ENCODE measurements at regions not wholly inside any gene's neighbourhood (a gene's known extent, or its start where the extent isn't known, plus 50 kb on each side); places are given as distances from the start of the nearest gene placed in this dataset.

GRCh38 chr3:132239587-132239986 lies 77.6 kb upstream of the ACP3 start:
- DNase-seq = no peak

- no peak for DNase-seq
These were observed 75.3 kb upstream of the ACP3 start for GRCh38 chr3:132241776-132242514.

- no peak for DNase-seq
These were observed 74.4 kb upstream of the ACP3 start for GRCh38 chr3:132242790-132243189.

GRCh38 chr3:132245552-132246142 lies 71.6 kb upstream of the ACP3 start:
- DNase-seq = no peak

GRCh38 chr3:132246212-132246611 lies 71.0 kb upstream of the ACP3 start:
- DNase-seq = no peak

- no peak for DNase-seq
These were observed 70.0 kb upstream of the ACP3 start for GRCh38 chr3:132247211-132247610.

- DNase-seq = no peak
These were observed 68.7 kb upstream of the ACP3 start for GRCh38 chr3:132248490-132248889.

GRCh38 chr3:132253262-132253878 lies 63.8 kb upstream of the ACP3 start:
- DNase-seq = no peak

GRCh38 chr3:132254076-132254755 lies 63.0 kb upstream of the ACP3 start:
- no peak for DNase-seq

- DNase-seq = no peak
These were observed 62.0 kb upstream of the ACP3 start for GRCh38 chr3:132255041-132255745.

GRCh38 chr3:132256989-132257388 lies 60.2 kb upstream of the ACP3 start:
- no peak for DNase-seq

GRCh38 chr3:132261506-132261905 lies 55.7 kb upstream of the ACP3 start:
- no peak for DNase-seq

- DNase-seq = no peak
These were observed 54.9 kb upstream of the ACP3 start for GRCh38 chr3:132262305-132262704.

GRCh38 chr3:132262956-132263355 lies 54.3 kb upstream of the ACP3 start:
- DNase-seq = no peak

- no peak for DNase-seq
These were observed 52.2 kb upstream of the ACP3 start for GRCh38 chr3:132265028-132265427.

- DNase-seq = no peak
These were observed 51.7 kb upstream of the ACP3 start for GRCh38 chr3:132265488-132265887.

- DNase-seq = no peak
These were observed 49.7 kb upstream of the ACP3 start for GRCh38 chr3:132267391-132267993.
